Neural cell (in vitro differentiated cells): ENCODE measurements at regions not wholly inside any gene's neighbourhood (a gene's known extent, or its start where the extent isn't known, plus 50 kb on each side); places are given as distances from the start of the nearest gene placed in this dataset.

Experiments used
- H2AFZ ChIP-seq: fragments of 200-600, 300-800 bp; sonication (generic), shearing (Covaris generic); 2 replicates; pipeline ENCODE4 v1.6.0; 2014; ENCODE audit warnings: low read depth, mild to moderate bottlenecking, antibody characterized with exemption, low read length, moderate library complexity
- H3F3A ChIP-seq: fragments of 200-600 bp; shearing (Covaris generic); 2 replicates; pipeline ENCODE4 v1.6.1; 2016; ENCODE audit warnings: mild to moderate bottlenecking, moderate library complexity, mixed read lengths, antibody characterized with exemption, low read length; ENCODE audit not compliant: insufficient read depth, poor library complexity, severe bottlenecking
- H3K27ac ChIP-seq: fragments of 200-600, 300-800 bp; sonication (generic), shearing (Covaris generic); 2 replicates; pipeline ENCODE4 v1.5.1; 2014; ENCODE audit warnings: mild to moderate bottlenecking, low read length, moderate library complexity
- H3K27me3 ChIP-seq: fragments of 300-800, 200-600 bp; sonication (generic), shearing (Covaris generic); 2 replicates; pipeline ENCODE4 v1.6.0; 2014; ENCODE audit warnings: mild to moderate bottlenecking, low read depth, low read length, moderate library complexity; ENCODE audit not compliant: insufficient read depth
- H3K36me3 ChIP-seq: fragments of 300-800, 200-600 bp; sonication (generic), shearing (Covaris generic); 2 replicates; pipeline ENCODE4 v1.5.1; 2014; ENCODE audit warnings: mild to moderate bottlenecking, antibody characterized with exemption, low read length, moderate library complexity; ENCODE audit not compliant: insufficient read depth
- H3K4me2 ChIP-seq: fragments of 300-800, 200-600 bp; sonication (generic), shearing (Covaris generic); 2 replicates; pipeline ENCODE4 v1.6.0; 2014; ENCODE audit warnings: mild to moderate bottlenecking, low read length
- H3K4me3 ChIP-seq: fragments of 300-800, 200-600 bp; sonication (generic), shearing (Covaris generic); 2 replicates; pipeline ENCODE4 v1.5.1; 2014; ENCODE audit warnings: mild to moderate bottlenecking, low read length, moderate library complexity
- H3K79me2 ChIP-seq: fragments of 200-600 bp; shearing (Covaris generic); replicated peaks from 2 replicates; pipeline ENCODE4 v1.6.0; 2014; ENCODE audit warnings: mild to moderate bottlenecking, low read length, moderate library complexity; ENCODE audit not compliant: insufficient read depth
- H3K9ac ChIP-seq: fragments of 300-800, 200-600 bp; sonication (generic), shearing (Covaris generic); 2 replicates; pipeline ENCODE4 v1.6.1; 2016; ENCODE audit warnings: mild to moderate bottlenecking, low read length, mixed read lengths
- H3K9me2 ChIP-seq: fragments of 200-600 bp; shearing (Covaris generic); 2 replicates; pipeline ENCODE4 v1.6.1; 2016; ENCODE audit warnings: mild to moderate bottlenecking, low read length, mixed read lengths; ENCODE audit not compliant: insufficient read depth
- H3K9me3 ChIP-seq: fragments of 200-600, 300-800 bp; sonication (generic), shearing (Covaris generic); 2 replicates; pipeline ENCODE4 v1.6.1; 2016; ENCODE audit warnings: mild to moderate bottlenecking, mixed run types, low read length, moderate library complexity, mixed read lengths
- H4K20me1 ChIP-seq: fragments of 200-600 bp; shearing (Covaris generic); 2 replicates; pipeline ENCODE4 v1.6.1; 2016; ENCODE audit warnings: mild to moderate bottlenecking, mixed run types; ENCODE audit not compliant: insufficient read depth
- CTCF ChIP-seq: fragments of 450-650 bp; IDR thresholded peaks from 2 replicates; pipeline ENCODE4 v1.5.1; 2014; ENCODE audit warnings: antibody characterized with exemption, mild to moderate bottlenecking, moderate library complexity; ENCODE audit not compliant: poor library complexity, severe bottlenecking
- EP300 ChIP-seq: fragments of 450-650 bp; conservative IDR thresholded peaks from 2 replicates; pipeline ENCODE4 v1.6.1; 2014; ENCODE audit warnings: antibody characterized with exemption, mild to moderate bottlenecking, moderate library complexity; ENCODE audit not compliant: poor library complexity, severe bottlenecking
- EZH2 ChIP-seq: fragments of 200-600, 300-800 bp; shearing (Covaris generic), sonication (generic); IDR thresholded peaks from 2 replicates; pipeline ENCODE4 v1.6.1; 2014; ENCODE audit warnings: antibody characterized with exemption, low read length, borderline replicate concordance, mild to moderate bottlenecking; ENCODE audit not compliant: insufficient read depth, poor library complexity, severe bottlenecking
- MXI1 ChIP-seq: fragments of 450-650 bp; conservative IDR thresholded peaks from 2 replicates; pipeline ENCODE4 v1.6.1; 2014; ENCODE audit warnings: antibody characterized with exemption, mild to moderate bottlenecking; ENCODE audit not compliant: poor library complexity, severe bottlenecking
- POLR2AphosphoS5 ChIP-seq: IDR thresholded peaks from 2 replicates; pipeline ENCODE4 v1.6.1; 2012
- RAD21 ChIP-seq: fragments of 450-650 bp; conservative IDR thresholded peaks from 2 replicates; pipeline ENCODE4 v1.6.1; 2014; ENCODE audit warnings: antibody characterized with exemption, mild to moderate bottlenecking, moderate library complexity
- SMC3 ChIP-seq: fragments of 450-650 bp; conservative IDR thresholded peaks from 2 replicates; pipeline ENCODE4 v1.6.1; 2014; ENCODE audit warnings: antibody characterized with exemption, mild to moderate bottlenecking, moderate library complexity; ENCODE audit not compliant: poor library complexity
- TAF1 ChIP-seq: IDR thresholded peaks from 2 replicates; pipeline ENCODE4 v1.6.1; 2012; ENCODE audit warnings: low read depth
- TF ChIP-seq, protein P1 (sequence below): IDR thresholded peaks from 2 replicates; pipeline ENCODE4 v1.6.1; 2012; ENCODE audit warnings: borderline replicate concordance

DNA sequence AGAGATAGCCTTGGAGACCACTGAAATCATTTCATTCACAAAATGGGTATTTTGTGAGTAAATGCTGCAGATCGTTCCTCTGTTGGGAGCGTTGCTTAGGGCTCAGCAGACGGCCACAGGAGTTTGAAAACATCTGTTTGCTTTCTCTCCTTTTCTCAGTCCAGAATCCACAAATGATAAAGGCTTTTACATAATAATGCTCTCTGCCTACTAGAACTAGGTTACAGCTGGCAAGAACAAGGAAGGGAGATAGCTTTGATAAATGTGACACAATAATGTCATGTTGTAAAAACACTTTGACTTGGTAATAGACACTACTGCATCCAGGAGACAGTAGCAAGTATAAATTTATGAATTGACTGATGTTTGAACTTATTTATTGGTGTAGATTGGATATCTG lies 1072.4 kb upstream of the CDH6 start:
- Histone ChIP-seq H3K27ac (no peak overlapping the region), H3K36me3 (no peaks in the 10 kb centered on the region), H3K9me3 (peaks cover 2% of the 10 kb centered on the region), H3K79me2 (no peaks in the 10 kb centered on the region), H2AFZ (no peak overlapping the region), H3K4me3 (no peak overlapping the region), H3K9me2 (no peaks in the 10 kb centered on the region), H3F3A (no peaks in the 10 kb centered on the region), H3K9ac (no peak overlapping the region), H4K20me1 (no peaks in the 10 kb centered on the region), H3K27me3 (no peaks in the 10 kb centered on the region), H3K4me2 (no peak overlapping the region)
- TF ChIP-seq TAF1 (no peak), SMC3 (no peak), RAD21 (no peak), EZH2 (no peak), EP300 (peak; percentile 94), CTCF (no peak), POLR2AphosphoS5 (peak; percentile 92)
- TF ChIP-seq, protein P1, sequence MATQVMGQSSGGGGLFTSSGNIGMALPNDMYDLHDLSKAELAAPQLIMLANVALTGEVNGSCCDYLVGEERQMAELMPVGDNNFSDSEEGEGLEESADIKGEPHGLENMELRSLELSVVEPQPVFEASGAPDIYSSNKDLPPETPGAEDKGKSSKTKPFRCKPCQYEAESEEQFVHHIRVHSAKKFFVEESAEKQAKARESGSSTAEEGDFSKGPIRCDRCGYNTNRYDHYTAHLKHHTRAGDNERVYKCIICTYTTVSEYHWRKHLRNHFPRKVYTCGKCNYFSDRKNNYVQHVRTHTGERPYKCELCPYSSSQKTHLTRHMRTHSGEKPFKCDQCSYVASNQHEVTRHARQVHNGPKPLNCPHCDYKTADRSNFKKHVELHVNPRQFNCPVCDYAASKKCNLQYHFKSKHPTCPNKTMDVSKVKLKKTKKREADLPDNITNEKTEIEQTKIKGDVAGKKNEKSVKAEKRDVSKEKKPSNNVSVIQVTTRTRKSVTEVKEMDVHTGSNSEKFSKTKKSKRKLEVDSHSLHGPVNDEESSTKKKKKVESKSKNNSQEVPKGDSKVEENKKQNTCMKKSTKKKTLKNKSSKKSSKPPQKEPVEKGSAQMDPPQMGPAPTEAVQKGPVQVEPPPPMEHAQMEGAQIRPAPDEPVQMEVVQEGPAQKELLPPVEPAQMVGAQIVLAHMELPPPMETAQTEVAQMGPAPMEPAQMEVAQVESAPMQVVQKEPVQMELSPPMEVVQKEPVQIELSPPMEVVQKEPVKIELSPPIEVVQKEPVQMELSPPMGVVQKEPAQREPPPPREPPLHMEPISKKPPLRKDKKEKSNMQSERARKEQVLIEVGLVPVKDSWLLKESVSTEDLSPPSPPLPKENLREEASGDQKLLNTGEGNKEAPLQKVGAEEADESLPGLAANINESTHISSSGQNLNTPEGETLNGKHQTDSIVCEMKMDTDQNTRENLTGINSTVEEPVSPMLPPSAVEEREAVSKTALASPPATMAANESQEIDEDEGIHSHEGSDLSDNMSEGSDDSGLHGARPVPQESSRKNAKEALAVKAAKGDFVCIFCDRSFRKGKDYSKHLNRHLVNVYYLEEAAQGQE, result no peak

DNA sequence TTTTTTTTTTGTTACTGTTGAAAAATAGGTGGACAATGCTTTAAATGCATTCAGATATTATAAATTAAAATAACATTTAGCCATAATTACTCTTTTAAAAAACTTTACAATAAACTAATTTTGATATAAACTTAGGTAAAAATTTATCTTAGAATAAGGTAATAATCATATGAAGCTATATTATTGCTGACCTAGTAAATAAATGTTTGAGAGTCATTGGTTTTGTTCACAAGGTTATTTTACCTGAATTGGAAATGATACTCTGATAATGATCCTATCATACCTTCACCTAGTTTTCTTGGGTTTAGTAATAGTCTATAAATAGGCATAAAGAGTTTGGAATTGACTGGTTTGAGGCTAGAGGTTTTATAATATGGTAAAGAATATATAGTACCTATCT lies 1076.4 kb upstream of the CDH6 start:
- Histone ChIP-seq H3K9me2 (no peaks in the 10 kb centered on the region), H3K79me2 (no peaks in the 10 kb centered on the region), H3K4me3 (no peak overlapping the region), H3F3A (no peaks in the 10 kb centered on the region), H3K4me2 (no peak overlapping the region), H3K9ac (no peak overlapping the region), H3K36me3 (no peaks in the 10 kb centered on the region), H3K9me3 (no peaks in the 10 kb centered on the region), H3K27me3 (no peaks in the 10 kb centered on the region), H4K20me1 (no peaks in the 10 kb centered on the region), H3K27ac (no peak overlapping the region), H2AFZ (no peak overlapping the region)
- TF ChIP-seq SMC3, result no peak
- TF ChIP-seq, protein P1, result no peak
- no peak for TF ChIP-seq CTCF
- TF ChIP-seq RAD21, result no peak
- no peak for TF ChIP-seq POLR2AphosphoS5
- no peak for TF ChIP-seq EP300
- TF ChIP-seq EZH2, result no peak
- TF ChIP-seq TAF1, result no peak
- TF ChIP-seq MXI1, result no peak
